GM12878 (cell line): ENCODE measurements at regions not wholly inside any gene's neighbourhood (a gene's known extent, or its start where the extent isn't known, plus 50 kb on each side); places are given as distances from the start of the nearest gene placed in this dataset.

ENCODE experiments used
- ATAC-seq: fragments of 200-7000 bp; cut with Tn5 transposase; 3 replicates; pipeline ENCODE4 v1.9.1; 2020; ENCODE audit warnings: mild to moderate bottlenecking, moderate library complexity
- BruUV-seq: library from RNA; stranded (reverse); fragments of 400-500 nt; replicated peaks from 2 replicates; lab custom pipeline; 2021; lab: Mats Ljungman, UMichigan
- CTCF ChIA-PET: fragments of 300-600 bp; sonication (Branson Sonifier 250); formaldehyde crosslinking; extraction: SDS; loops from one replicate; lab custom pipeline; 2021; ENCODE audit warnings: inconsistent platforms; lab: Yijun Ruan, JAX
- POLR2A ChIA-PET: fragments of 350-600 bp; formaldehyde crosslinking; extraction: SDS; loops from one replicate; lab custom pipeline; 2021; ENCODE audit warnings: inconsistent platforms; lab: Charles Lee
- RAD21 ChIA-PET: fragments of 300-600 bp; sonication (Branson Sonifier 250); formaldehyde crosslinking; loops from one replicate; lab custom pipeline; 2023; ENCODE audit warnings: antibody characterized with exemption; ENCODE audit not compliant: unreplicated experiment; lab: Charles Lee
- SMC1A ChIA-PET: fragments of 300-600 bp; sonication (Branson Sonifier 250); formaldehyde crosslinking; loops from one replicate; lab custom pipeline; 2023; ENCODE audit not compliant: unreplicated experiment, uncharacterized antibody; lab: Charles Lee
- DNase-seq: peaks from one replicate; pipeline ENCODE4 v3.0.0-alpha.2; 2011; ENCODE audit warnings: low read depth, low spot score
- FAIRE-seq: peaks from 3 replicates; lab custom pipeline; 2011; peaks lifted over from hg19 to GRCh38; lab: Jason Lieb, UNC
- H2AFZ ChIP-seq: 2 replicates; pipeline ENCODE4 v1.6.0; 2011; ENCODE audit warnings: low read depth, low read length, control low read depth; ENCODE audit not compliant: control insufficient read depth
- H3K27ac ChIP-seq: 2 replicates; pipeline ENCODE4 v1.5.1; 2011; ENCODE audit warnings: control low read depth; ENCODE audit not compliant: control insufficient read depth, insufficient read depth
- H3K27me3 ChIP-seq, 2 experiments: replicated peaks in 1 of 2; 2 replicates each; pipeline versions ENCODE4 v1.6.0 to v1.6.1; 2011; ENCODE audit warnings: low read length in 1 of 2; ENCODE audit not compliant: control insufficient read depth in 2 of 2, insufficient read depth in 2 of 2
- H3K36me3 ChIP-seq, 2 experiments: 2 replicates each; pipeline ENCODE4 v1.5.1; 2011; ENCODE audit warnings: low read length in 1 of 2; ENCODE audit not compliant: control insufficient read depth in 2 of 2, insufficient read depth in 2 of 2
- H3K4me1 ChIP-seq: 2 replicates; pipeline ENCODE4 v1.6.1; 2011; ENCODE audit warnings: mild to moderate bottlenecking, low read length, moderate library complexity, mixed read lengths; ENCODE audit not compliant: control insufficient read depth, insufficient read depth
- H3K4me2 ChIP-seq: 2 replicates; pipeline ENCODE4 v1.6.0; 2011; ENCODE audit warnings: control low read depth; ENCODE audit not compliant: control insufficient read depth, insufficient read depth
- H3K4me3 ChIP-seq: fragments of 200-600 bp; sonication (generic); 2 replicates; pipeline ENCODE4 v1.5.1; 2016
- H3K79me2 ChIP-seq: 2 replicates; pipeline ENCODE4 v1.6.0; 2011; ENCODE audit warnings: low read length; ENCODE audit not compliant: control insufficient read depth, insufficient read depth
- H3K9ac ChIP-seq: 2 replicates; pipeline ENCODE4 v1.8.0; 2011; ENCODE audit warnings: low read length, control low read depth, mixed read lengths; ENCODE audit not compliant: control insufficient read depth, insufficient read depth
- H3K9me3 ChIP-seq: replicated peaks from 3 replicates; pipeline ENCODE4 v1.5.1; 2011; ENCODE audit warnings: mild to moderate bottlenecking, low read length; ENCODE audit not compliant: control insufficient read depth, insufficient read depth
- H4K20me1 ChIP-seq: 2 replicates; pipeline ENCODE4 v1.6.0; 2011; ENCODE audit not compliant: control insufficient read depth, insufficient read depth
- BCL11A ChIP-seq: IDR thresholded peaks from 2 replicates; pipeline ENCODE4 v1.6.1; 2011; ENCODE audit warnings: low read depth, low read length
- BHLHE40 ChIP-seq, 2 experiments: fragments of 450-650 bp in 1 of 2; IDR thresholded peaks; 2 replicates each; pipeline ENCODE4 v1.6.1; 2011 to 2017; ENCODE audit warnings: low read depth in 2 of 2, borderline replicate concordance in 1 of 2, improper control_type of control experiment in 1 of 2, low read length in 1 of 2, mild to moderate bottlenecking in 1 of 2
- EED ChIP-seq: sonication (generic); IDR thresholded peaks from 2 replicates; pipeline ENCODE4 v1.6.1; 2016; ENCODE audit warnings: antibody characterized with exemption, low read depth
- FOXM1 ChIP-seq: IDR thresholded peaks from 2 replicates; pipeline ENCODE4 v1.6.1; 2012; ENCODE audit warnings: low read depth, mild to moderate bottlenecking, inconsistent platforms, low read length, moderate library complexity
- LARP7 ChIP-seq: fragments of 450-650 bp; IDR thresholded peaks from 2 replicates; pipeline ENCODE4 v1.6.1; 2017; ENCODE audit warnings: mild to moderate bottlenecking
- NFXL1 ChIP-seq: fragments of 450-650 bp; IDR thresholded peaks from 2 replicates; pipeline ENCODE4 v1.6.1; 2017; ENCODE audit warnings: antibody characterized with exemption, mild to moderate bottlenecking, borderline replicate concordance
- NR2C1 ChIP-seq: fragments of 450-650 bp; IDR thresholded peaks from 2 replicates; pipeline ENCODE4 v1.6.1; 2017; ENCODE audit warnings: antibody characterized with exemption, mild to moderate bottlenecking, moderate library complexity
- SMC3 ChIP-seq: IDR thresholded peaks from 2 replicates; pipeline ENCODE4 v1.6.1; 2011; ENCODE audit warnings: low read length, improper control_type of control experiment, borderline replicate concordance
- YBX1 ChIP-seq: fragments of 450-650 bp; IDR thresholded peaks from 2 replicates; pipeline ENCODE4 v1.6.1; 2016; ENCODE audit warnings: antibody characterized with exemption
- in situ Hi-C: fragments of 300-500 bp; cut with MboI; formaldehyde crosslinking; loops from 9 replicates; pipeline ENCODE4 v1.14.3; 2018; ENCODE audit warnings: mixed read lengths
- intact Hi-C: fragments of 100-400 bp; cut with micrococcal nuclease; formaldehyde crosslinking; loops from one replicate; pipeline ENCODE4 v1.14.2; 2022; ENCODE audit not compliant: unreplicated experiment
- TF ChIP-seq, protein P1 (sequence below): fragments of 450-650 bp; IDR thresholded peaks from 2 replicates; pipeline ENCODE4 v1.6.1; 2017; ENCODE audit warnings: mild to moderate bottlenecking
- TF ChIP-seq, protein P2 (sequence below): IDR thresholded peaks from 2 replicates; pipeline ENCODE4 v1.6.1; 2012; ENCODE audit warnings: low read depth, low read length, improper control_type of control experiment
- TF ChIP-seq, protein P3 (sequence below): fragments of 450-650 bp; IDR thresholded peaks from 2 replicates; pipeline ENCODE4 v1.6.1; 2017; ENCODE audit warnings: mild to moderate bottlenecking, moderate library complexity
- TF ChIP-seq, protein P4 (sequence below): IDR thresholded peaks from 2 replicates; pipeline ENCODE4 v1.6.1; 2012; ENCODE audit warnings: low read depth, low read length, improper control_type of control experiment
- TF ChIP-seq, protein P5 (sequence below): fragments of 450-650 bp; IDR thresholded peaks from 2 replicates; pipeline ENCODE4 v1.6.1; 2014; ENCODE audit warnings: mild to moderate bottlenecking
- TF ChIP-seq, protein P6 (sequence below): IDR thresholded peaks from 2 replicates; pipeline ENCODE4 v1.6.1; 2011; ENCODE audit warnings: borderline replicate concordance, low read depth, mild to moderate bottlenecking, moderate library complexity, low read length; ENCODE audit not compliant: insufficient read depth, poor library complexity, severe bottlenecking

DNA sequence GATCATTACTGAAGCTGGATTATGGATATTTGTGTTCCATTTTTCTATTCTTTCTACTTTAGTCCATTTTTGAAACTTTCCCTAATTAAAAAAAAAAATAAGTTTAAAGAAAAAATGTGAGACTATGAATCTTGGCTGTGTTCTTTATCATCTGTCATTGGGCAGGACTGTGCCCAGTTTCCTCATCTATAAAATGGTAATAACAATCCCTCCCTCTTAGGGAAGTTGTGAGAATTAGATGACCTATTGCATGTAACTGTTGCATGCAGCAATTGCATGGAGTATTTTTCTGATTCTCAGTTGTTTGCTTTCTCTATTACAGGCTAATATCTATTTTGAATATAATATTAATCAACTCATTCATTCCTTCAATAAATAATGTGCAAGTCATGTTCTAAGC is 108.2 kb upstream of the LOC128125822 start:
- Histone ChIP-seq H3K9ac (no peak overlapping the region), H3K4me2 (no peak overlapping the region), H3K27ac (no peak overlapping the region), H4K20me1 (no peaks in the 10 kb centered on the region), H3K4me3 (no peak overlapping the region), H3K4me1 (no peaks in the 10 kb centered on the region), H3K79me2 (no peaks in the 10 kb centered on the region), H2AFZ (no peak overlapping the region), H3K36me3 (no peaks in the 10 kb centered on the region), H3K27me3 (no peaks in the 10 kb centered on the region), H3K9me3 (no peaks in the 10 kb centered on the region)
- FAIRE-seq = no peak
- no peak for ATAC-seq
- no TSS peak for BruUV-seq
- intact Hi-C loops = no loop called here
- SMC1A ChIA-PET = interaction anchor here (1.1 kb wide), 1 partner anchor 9 kb away, joined by 4 read pairs; no protein-coding TSS in a partner anchor
- POLR2A ChIA-PET = no interaction called here
- DNase-seq = no peak
- CTCF ChIA-PET = interaction anchor here (1.4 kb wide), 1 partner anchor 12 kb away, joined by 6 read pairs; no protein-coding TSS in a partner anchor
- RAD21 ChIA-PET = interaction anchor here (0.7 to 0.9 kb wide), 2 partner anchors 46 to 66 kb away, joined by 3 read pairs; no protein-coding TSS in a partner anchor
- in situ Hi-C loops = no loop called here
- TF ChIP-seq, protein P1, sequence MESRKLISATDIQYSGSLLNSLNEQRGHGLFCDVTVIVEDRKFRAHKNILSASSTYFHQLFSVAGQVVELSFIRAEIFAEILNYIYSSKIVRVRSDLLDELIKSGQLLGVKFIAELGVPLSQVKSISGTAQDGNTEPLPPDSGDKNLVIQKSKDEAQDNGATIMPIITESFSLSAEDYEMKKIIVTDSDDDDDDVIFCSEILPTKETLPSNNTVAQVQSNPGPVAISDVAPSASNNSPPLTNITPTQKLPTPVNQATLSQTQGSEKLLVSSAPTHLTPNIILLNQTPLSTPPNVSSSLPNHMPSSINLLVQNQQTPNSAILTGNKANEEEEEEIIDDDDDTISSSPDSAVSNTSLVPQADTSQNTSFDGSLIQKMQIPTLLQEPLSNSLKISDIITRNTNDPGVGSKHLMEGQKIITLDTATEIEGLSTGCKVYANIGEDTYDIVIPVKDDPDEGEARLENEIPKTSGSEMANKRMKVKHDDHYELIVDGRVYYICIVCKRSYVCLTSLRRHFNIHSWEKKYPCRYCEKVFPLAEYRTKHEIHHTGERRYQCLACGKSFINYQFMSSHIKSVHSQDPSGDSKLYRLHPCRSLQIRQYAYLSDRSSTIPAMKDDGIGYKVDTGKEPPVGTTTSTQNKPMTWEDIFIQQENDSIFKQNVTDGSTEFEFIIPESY = no peak
- no peak for TF ChIP-seq EED
- TF ChIP-seq, protein P2, sequence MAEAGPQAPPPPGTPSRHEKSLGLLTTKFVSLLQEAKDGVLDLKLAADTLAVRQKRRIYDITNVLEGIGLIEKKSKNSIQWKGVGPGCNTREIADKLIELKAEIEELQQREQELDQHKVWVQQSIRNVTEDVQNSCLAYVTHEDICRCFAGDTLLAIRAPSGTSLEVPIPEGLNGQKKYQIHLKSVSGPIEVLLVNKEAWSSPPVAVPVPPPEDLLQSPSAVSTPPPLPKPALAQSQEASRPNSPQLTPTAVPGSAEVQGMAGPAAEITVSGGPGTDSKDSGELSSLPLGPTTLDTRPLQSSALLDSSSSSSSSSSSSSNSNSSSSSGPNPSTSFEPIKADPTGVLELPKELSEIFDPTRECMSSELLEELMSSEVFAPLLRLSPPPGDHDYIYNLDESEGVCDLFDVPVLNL = no peak
- TF ChIP-seq, protein P3, sequence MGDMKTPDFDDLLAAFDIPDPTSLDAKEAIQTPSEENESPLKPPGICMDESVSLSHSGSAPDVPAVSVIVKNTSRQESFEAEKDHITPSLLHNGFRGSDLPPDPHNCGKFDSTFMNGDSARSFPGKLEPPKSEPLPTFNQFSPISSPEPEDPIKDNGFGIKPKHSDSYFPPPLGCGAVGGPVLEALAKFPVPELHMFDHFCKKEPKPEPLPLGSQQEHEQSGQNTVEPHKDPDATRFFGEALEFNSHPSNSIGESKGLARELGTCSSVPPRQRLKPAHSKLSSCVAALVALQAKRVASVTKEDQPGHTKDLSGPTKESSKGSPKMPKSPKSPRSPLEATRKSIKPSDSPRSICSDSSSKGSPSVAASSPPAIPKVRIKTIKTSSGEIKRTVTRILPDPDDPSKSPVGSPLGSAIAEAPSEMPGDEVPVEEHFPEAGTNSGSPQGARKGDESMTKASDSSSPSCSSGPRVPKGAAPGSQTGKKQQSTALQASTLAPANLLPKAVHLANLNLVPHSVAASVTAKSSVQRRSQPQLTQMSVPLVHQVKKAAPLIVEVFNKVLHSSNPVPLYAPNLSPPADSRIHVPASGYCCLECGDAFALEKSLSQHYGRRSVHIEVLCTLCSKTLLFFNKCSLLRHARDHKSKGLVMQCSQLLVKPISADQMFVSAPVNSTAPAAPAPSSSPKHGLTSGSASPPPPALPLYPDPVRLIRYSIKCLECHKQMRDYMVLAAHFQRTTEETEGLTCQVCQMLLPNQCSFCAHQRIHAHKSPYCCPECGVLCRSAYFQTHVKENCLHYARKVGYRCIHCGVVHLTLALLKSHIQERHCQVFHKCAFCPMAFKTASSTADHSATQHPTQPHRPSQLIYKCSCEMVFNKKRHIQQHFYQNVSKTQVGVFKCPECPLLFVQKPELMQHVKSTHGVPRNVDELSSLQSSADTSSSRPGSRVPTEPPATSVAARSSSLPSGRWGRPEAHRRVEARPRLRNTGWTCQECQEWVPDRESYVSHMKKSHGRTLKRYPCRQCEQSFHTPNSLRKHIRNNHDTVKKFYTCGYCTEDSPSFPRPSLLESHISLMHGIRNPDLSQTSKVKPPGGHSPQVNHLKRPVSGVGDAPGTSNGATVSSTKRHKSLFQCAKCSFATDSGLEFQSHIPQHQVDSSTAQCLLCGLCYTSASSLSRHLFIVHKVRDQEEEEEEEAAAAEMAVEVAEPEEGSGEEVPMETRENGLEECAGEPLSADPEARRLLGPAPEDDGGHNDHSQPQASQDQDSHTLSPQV = no peak
- no peak for TF ChIP-seq NR2C1
- TF ChIP-seq BHLHE40 (IDR thresholded peaks at IDR 0.05; ENCODE audit: borderline replicate concordance in 1 of 2, low read depth in 2 of 2, low read length in 1 of 2) = no peak
- TF ChIP-seq, protein P4, sequence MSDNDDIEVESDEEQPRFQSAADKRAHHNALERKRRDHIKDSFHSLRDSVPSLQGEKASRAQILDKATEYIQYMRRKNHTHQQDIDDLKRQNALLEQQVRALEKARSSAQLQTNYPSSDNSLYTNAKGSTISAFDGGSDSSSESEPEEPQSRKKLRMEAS = no peak
- TF ChIP-seq, protein P5, sequence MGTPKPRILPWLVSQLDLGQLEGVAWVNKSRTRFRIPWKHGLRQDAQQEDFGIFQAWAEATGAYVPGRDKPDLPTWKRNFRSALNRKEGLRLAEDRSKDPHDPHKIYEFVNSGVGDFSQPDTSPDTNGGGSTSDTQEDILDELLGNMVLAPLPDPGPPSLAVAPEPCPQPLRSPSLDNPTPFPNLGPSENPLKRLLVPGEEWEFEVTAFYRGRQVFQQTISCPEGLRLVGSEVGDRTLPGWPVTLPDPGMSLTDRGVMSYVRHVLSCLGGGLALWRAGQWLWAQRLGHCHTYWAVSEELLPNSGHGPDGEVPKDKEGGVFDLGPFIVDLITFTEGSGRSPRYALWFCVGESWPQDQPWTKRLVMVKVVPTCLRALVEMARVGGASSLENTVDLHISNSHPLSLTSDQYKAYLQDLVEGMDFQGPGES = no peak
- no peak for TF ChIP-seq LARP7
- no peak for TF ChIP-seq BCL11A
- no peak for TF ChIP-seq YBX1
- TF ChIP-seq, protein P6, sequence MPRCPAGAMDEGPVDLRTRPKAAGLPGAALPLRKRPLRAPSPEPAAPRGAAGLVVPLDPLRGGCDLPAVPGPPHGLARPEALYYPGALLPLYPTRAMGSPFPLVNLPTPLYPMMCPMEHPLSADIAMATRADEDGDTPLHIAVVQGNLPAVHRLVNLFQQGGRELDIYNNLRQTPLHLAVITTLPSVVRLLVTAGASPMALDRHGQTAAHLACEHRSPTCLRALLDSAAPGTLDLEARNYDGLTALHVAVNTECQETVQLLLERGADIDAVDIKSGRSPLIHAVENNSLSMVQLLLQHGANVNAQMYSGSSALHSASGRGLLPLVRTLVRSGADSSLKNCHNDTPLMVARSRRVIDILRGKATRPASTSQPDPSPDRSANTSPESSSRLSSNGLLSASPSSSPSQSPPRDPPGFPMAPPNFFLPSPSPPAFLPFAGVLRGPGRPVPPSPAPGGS = no peak
- TF ChIP-seq SMC3 = no peak
- no peak for TF ChIP-seq FOXM1
- TF ChIP-seq NFXL1 = no peak
